ENCODE measurements at regions not wholly inside any gene's neighbourhood (a gene's known extent, or its start where the extent isn't known, plus 50 kb on each side); places are given as distances from the start of the nearest gene placed in this dataset.

DNA sequence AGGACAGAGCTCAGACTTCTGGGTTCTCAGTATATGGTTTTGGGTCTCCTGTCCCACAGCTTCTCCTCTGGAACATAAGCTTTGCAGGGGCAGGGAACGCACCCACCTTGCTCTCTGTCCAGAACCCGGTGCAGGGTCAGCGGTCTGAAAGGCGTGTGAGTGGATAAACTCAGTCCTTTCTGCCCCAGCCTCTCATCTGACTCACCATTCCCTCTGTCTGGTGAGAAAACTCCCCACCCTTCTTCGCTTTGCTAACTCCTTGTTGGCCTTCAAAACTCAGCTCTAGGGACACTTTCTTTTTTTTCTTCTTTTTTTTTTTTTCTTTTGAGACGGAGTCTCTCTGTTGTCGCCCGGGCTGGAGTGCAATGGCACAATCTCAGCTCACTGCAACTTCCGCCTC lies 68.9 kb upstream of the NUP50 start:
- Histone ChIP-seq H3K36me3 (ENCODE audit: control insufficient read depth in 2 of 2, extremely low read depth in 1 of 2, insufficient read depth in 2 of 2, low read length in 2 of 2) (no peaks in the 10 kb centered on the region), H3K4me2 (ENCODE audit: control insufficient read depth, extremely low read depth, insufficient read depth, low read depth, low read length) (no peak overlapping the region), H3K4me1 (ENCODE audit: control insufficient read depth, extremely low read depth, insufficient read depth, low read length) (no peaks in the 10 kb centered on the region), H4K20me1 (ENCODE audit: control insufficient read depth, extremely low read depth, insufficient read depth, low read length) (no peaks in the 10 kb centered on the region), H3K4me3 (ENCODE audit: control insufficient read depth in 2 of 3, extremely low read depth in 1 of 3, insufficient read depth in 2 of 3, low read depth in 1 of 3, low read length in 3 of 3) (no peak overlapping the region), H3K9me1 (ENCODE audit: control insufficient read depth, extremely low read depth, insufficient read depth, low read length) (no peaks in the 10 kb centered on the region), H3K9ac (ENCODE audit: control insufficient read depth, extremely low read depth, insufficient read depth, low read length) (no peak overlapping the region), H3K27ac (ENCODE audit: control insufficient read depth, insufficient read depth, low read length) (no peak overlapping the region), H3K27me3 (ENCODE audit: control insufficient read depth, extremely low read depth, insufficient read depth, low read length) (no peaks in the 10 kb centered on the region), H3K79me2 (ENCODE audit: control insufficient read depth, insufficient read depth, low read length) (no peaks in the 10 kb centered on the region), H2AFZ (ENCODE audit: control insufficient read depth, low read length) (no peak overlapping the region), H3K9me3 (ENCODE audit: control insufficient read depth, low read depth, low read length) (no peaks in the 10 kb centered on the region)
- no peak for DNase-seq (ENCODE audit: low read depth, low spot score)
- no peak for FAIRE-seq
- TF ChIP-seq EZH2 (IDR thresholded peaks at IDR 0.05; ENCODE audit: low read length) (no peak), CTCF (optimal IDR thresholded peaks at IDR 0.05 in 1 of 3, IDR thresholded peaks at IDR 0.05 in 1 of 3, conservative IDR thresholded peaks at IDR 0.05 in 1 of 3; ENCODE audit: extremely low read depth in 1 of 3, insufficient read depth in 2 of 3, low read length in 3 of 3) (no peak)
- dilution Hi-C loops (cut with MboI; ENCODE audit: extremely low pct_ligation_motif_present, low sequenced_read_pairs): no loop called here

- FAIRE-seq (peak; percentile 74), DNase-seq (ENCODE audit: low read depth, low spot score) (no peak)
- dilution Hi-C loops (cut with MboI; ENCODE audit: extremely low pct_ligation_motif_present, low sequenced_read_pairs): no loop called here
- no peak overlapping the region for H3K4me3 ChIP-seq (ENCODE audit: control insufficient read depth in 2 of 3, extremely low read depth in 1 of 3, insufficient read depth in 2 of 3, low read depth in 1 of 3, low read length in 3 of 3)
- H4K20me1 ChIP-seq (ENCODE audit: control insufficient read depth, extremely low read depth, insufficient read depth, low read length): no peaks in the 10 kb centered on the region
- TF ChIP-seq CTCF (optimal IDR thresholded peaks at IDR 0.05 in 1 of 3, IDR thresholded peaks at IDR 0.05 in 1 of 3, conservative IDR thresholded peaks at IDR 0.05 in 1 of 3; ENCODE audit: extremely low read depth in 1 of 3, insufficient read depth in 2 of 3, low read length in 3 of 3) (peak; percentile 86 to 97 (median 93)), EZH2 (IDR thresholded peaks at IDR 0.05; ENCODE audit: low read length) (no peak)
- H3K9me1 ChIP-seq (ENCODE audit: control insufficient read depth, extremely low read depth, insufficient read depth, low read length): no peaks in the 10 kb centered on the region
- H2AFZ ChIP-seq (ENCODE audit: control insufficient read depth, low read length): no peak overlapping the region
- H3K9ac ChIP-seq (ENCODE audit: control insufficient read depth, extremely low read depth, insufficient read depth, low read length): no peak overlapping the region
- no peaks in the 10 kb centered on the region for H3K36me3 ChIP-seq (ENCODE audit: control insufficient read depth in 2 of 2, extremely low read depth in 1 of 2, insufficient read depth in 2 of 2, low read length in 2 of 2)
- H3K27ac ChIP-seq (ENCODE audit: control insufficient read depth, insufficient read depth, low read length): no peak overlapping the region
- no peaks in the 10 kb centered on the region for H3K4me1 ChIP-seq (ENCODE audit: control insufficient read depth, extremely low read depth, insufficient read depth, low read length)
- no peak overlapping the region for H3K4me2 ChIP-seq (ENCODE audit: control insufficient read depth, extremely low read depth, insufficient read depth, low read depth, low read length)
- H3K9me3 ChIP-seq (ENCODE audit: control insufficient read depth, low read depth, low read length): no peaks in the 10 kb centered on the region
- no peaks in the 10 kb centered on the region for H3K79me2 ChIP-seq (ENCODE audit: control insufficient read depth, insufficient read depth, low read length)
- H3K27me3 ChIP-seq (ENCODE audit: control insufficient read depth, extremely low read depth, insufficient read depth, low read length): no peaks in the 10 kb centered on the region
Measured at GRCh38 chr22:45096256-45096907, 67.3 kb upstream of the NUP50 start.

All from keratinocyte (primary cell).